ENCODE measurements at regions not wholly inside any gene's neighbourhood (a gene's known extent, or its start where the extent isn't known, plus 50 kb on each side); places are given as distances from the start of the nearest gene placed in this dataset.

DNA sequence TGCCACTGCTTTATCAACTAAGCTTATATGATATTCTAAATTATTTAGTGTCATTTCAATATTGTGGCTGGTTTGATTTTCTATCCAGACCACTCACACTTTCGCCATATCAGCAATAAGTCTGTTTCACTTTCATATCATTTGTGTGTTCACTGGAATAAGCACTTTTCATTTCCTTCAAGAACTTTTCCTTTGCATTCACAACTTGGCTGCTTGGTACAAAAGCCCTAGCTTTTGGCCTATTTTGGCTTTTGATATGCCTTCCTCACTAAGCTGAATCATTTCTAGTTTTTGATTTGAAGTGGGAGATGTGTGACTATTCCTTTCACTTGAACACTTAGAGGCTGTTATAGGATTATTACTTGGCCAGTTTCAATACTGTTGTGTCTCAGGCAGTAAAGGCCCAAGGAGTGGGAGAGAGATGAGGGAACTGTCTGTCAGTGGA, 120.9 kb upstream of the NAMPT start:
- DNase-seq (no peak), FAIRE-seq (no peak)
- Histone ChIP-seq H3K27ac (ENCODE audit: low read depth in 2 of 2, low read length in 2 of 2) (no peak overlapping the region), H3K9me3 (ENCODE audit: control insufficient read depth in 2 of 3, insufficient read depth in 1 of 3, low read length in 3 of 3) (no peaks in the 10 kb centered on the region), H3K36me3 (ENCODE audit: control insufficient read depth in 2 of 3, insufficient read depth in 3 of 3, low read length in 3 of 3) (no peaks in the 10 kb centered on the region), H3K9ac (ENCODE audit: low read length in 3 of 3) (no peak overlapping the region), H3K27me3 (ENCODE audit: control insufficient read depth, insufficient read depth, low read length) (no peaks in the 10 kb centered on the region), H3K4me3 (ENCODE audit: low read length in 3 of 3) (no peak overlapping the region), H3K4me1 (ENCODE audit: control insufficient read depth in 2 of 3, insufficient read depth in 2 of 3, low read depth in 1 of 3, low read length in 3 of 3) (no peaks in the 10 kb centered on the region)
- TF ChIP-seq CTCF (IDR thresholded peaks at IDR 0.05; ENCODE audit: borderline replicate concordance, extremely low read depth, insufficient read depth): no peak
- intact Hi-C loops (cut with DNase I): no loop called here

- DNase-seq (no peak), FAIRE-seq (no peak)
- Histone ChIP-seq H3K4me3 (ENCODE audit: low read length in 3 of 3) (no peak overlapping the region), H3K9me3 (ENCODE audit: control insufficient read depth in 2 of 3, insufficient read depth in 1 of 3, low read length in 3 of 3) (no peaks in the 10 kb centered on the region), H3K4me1 (ENCODE audit: control insufficient read depth in 2 of 3, insufficient read depth in 2 of 3, low read depth in 1 of 3, low read length in 3 of 3) (no peaks in the 10 kb centered on the region), H3K27me3 (ENCODE audit: control insufficient read depth, insufficient read depth, low read length) (no peaks in the 10 kb centered on the region), H3K27ac (ENCODE audit: low read depth in 2 of 2, low read length in 2 of 2) (no peak overlapping the region), H3K9ac (ENCODE audit: low read length in 3 of 3) (no peak overlapping the region), H3K36me3 (ENCODE audit: control insufficient read depth in 2 of 3, insufficient read depth in 3 of 3, low read length in 3 of 3) (no peaks in the 10 kb centered on the region)
- no peak for TF ChIP-seq CTCF (IDR thresholded peaks at IDR 0.05; ENCODE audit: borderline replicate concordance, extremely low read depth, insufficient read depth)
- intact Hi-C loops (cut with DNase I): no loop called here
Observed at GRCh38 chr7:106402898-106403297, 118.1 kb upstream of the NAMPT start.

DNA sequence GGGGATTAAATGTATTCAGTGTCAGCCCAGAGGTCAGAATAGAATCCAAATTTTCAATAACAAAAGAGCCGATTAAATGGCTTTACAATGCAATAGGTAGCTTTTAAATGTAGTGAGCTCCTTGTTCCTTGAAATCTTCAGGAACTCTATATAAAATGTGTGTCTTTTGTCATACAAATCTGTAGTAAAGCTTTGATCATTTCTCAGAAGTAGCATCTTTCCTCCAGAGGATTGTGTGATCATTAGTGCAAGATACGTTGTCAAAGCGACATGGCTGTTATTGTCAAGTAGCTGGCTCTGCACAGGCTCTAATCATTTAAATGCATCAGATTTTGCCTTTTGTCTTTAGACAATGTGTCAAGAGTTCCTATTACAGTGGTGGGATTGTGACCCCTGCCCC, 116.1 kb upstream of the NAMPT start:
- Histone ChIP-seq H3K36me3 (ENCODE audit: control insufficient read depth in 2 of 3, insufficient read depth in 3 of 3, low read length in 3 of 3) (no peaks in the 10 kb centered on the region), H3K27me3 (ENCODE audit: control insufficient read depth, insufficient read depth, low read length) (no peaks in the 10 kb centered on the region), H3K9me3 (ENCODE audit: control insufficient read depth in 2 of 3, insufficient read depth in 1 of 3, low read length in 3 of 3) (no peaks in the 10 kb centered on the region), H3K4me3 (ENCODE audit: low read length in 3 of 3) (no peak overlapping the region), H3K9ac (ENCODE audit: low read length in 3 of 3) (no peak overlapping the region), H3K27ac (ENCODE audit: low read depth in 2 of 2, low read length in 2 of 2) (no peak overlapping the region), H3K4me1 (ENCODE audit: control insufficient read depth in 2 of 3, insufficient read depth in 2 of 3, low read depth in 1 of 3, low read length in 3 of 3) (no peaks in the 10 kb centered on the region)
- FAIRE-seq: no peak
- TF ChIP-seq CTCF (IDR thresholded peaks at IDR 0.05; ENCODE audit: borderline replicate concordance, extremely low read depth, insufficient read depth): no peak
- intact Hi-C loops (cut with DNase I): no loop called here
- no peak for DNase-seq

- H3K27ac ChIP-seq (ENCODE audit: low read depth in 2 of 2, low read length in 2 of 2): no peak overlapping the region
- no peak for DNase-seq
- H3K4me3 ChIP-seq (ENCODE audit: low read length in 3 of 3): no peak overlapping the region
- intact Hi-C loops (cut with DNase I): no loop called here
- TF ChIP-seq CTCF (IDR thresholded peaks at IDR 0.05; ENCODE audit: borderline replicate concordance, extremely low read depth, insufficient read depth): no peak
- H3K4me1 ChIP-seq (ENCODE audit: control insufficient read depth in 2 of 3, insufficient read depth in 2 of 3, low read depth in 1 of 3, low read length in 3 of 3): no peaks in the 10 kb centered on the region
- FAIRE-seq: no peak
- no peaks in the 10 kb centered on the region for H3K9me3 ChIP-seq (ENCODE audit: control insufficient read depth in 2 of 3, insufficient read depth in 1 of 3, low read length in 3 of 3)
- H3K36me3 ChIP-seq (ENCODE audit: control insufficient read depth in 2 of 3, insufficient read depth in 3 of 3, low read length in 3 of 3): no peaks in the 10 kb centered on the region
- H3K9ac ChIP-seq (ENCODE audit: low read length in 3 of 3): no peak overlapping the region
- no peaks in the 10 kb centered on the region for H3K27me3 ChIP-seq (ENCODE audit: control insufficient read depth, insufficient read depth, low read length)
Observed at GRCh38 chr7:106398786-106399185, 114.0 kb upstream of the NAMPT start.
